RWPE1 (cell line): ENCODE measurements at regions not wholly inside any gene's neighbourhood (a gene's known extent, or its start where the extent isn't known, plus 50 kb on each side); places are given as distances from the start of the nearest gene placed in this dataset.

Experiments
- CTCF ChIA-PET: fragments of 350-600 bp; sonication (Branson Sonifier 250); formaldehyde crosslinking; extraction: SDS; loops from one replicate; lab custom pipeline; 2021; lab: Yijun Ruan, JAX
- POLR2A ChIA-PET: fragments of 400-600 bp; formaldehyde crosslinking; extraction: SDS; loops from one replicate; lab custom pipeline; 2020; ENCODE audit warnings: antibody characterized with exemption; ENCODE audit not compliant: low non-redundant PET; lab: Yijun Ruan, JAX
- DNase-seq: peaks from one replicate; pipeline ENCODE4 v3.0.0; 2012; ENCODE audit warnings: low spot score
- H3K27ac ChIP-seq: fragments of 450-650 bp; 2 replicates; pipeline ENCODE4 v1.5.1; 2017
- CTCF ChIP-seq: fragments of 450-650 bp; conservative IDR thresholded peaks from 2 replicates; pipeline ENCODE4 v1.5.1; 2017; ENCODE audit warnings: low read depth, mild to moderate bottlenecking

- POLR2A ChIA-PET = no interaction called here
- no peak for TF ChIP-seq CTCF
- H3K27ac ChIP-seq = no peak overlapping the region
- CTCF ChIA-PET = no interaction called here
- DNase-seq = no peak
Observed at GRCh38 chr15:69809421-69809820, 288.3 kb downstream of the TLE3 start.

GRCh38 chr15:69810431-69811354, 287.0 kb downstream of the TLE3 start:
- POLR2A ChIA-PET = no interaction called here
- no peak for TF ChIP-seq CTCF
- H3K27ac ChIP-seq = no peak overlapping the region
- no peak for DNase-seq
- CTCF ChIA-PET = no interaction called here

GRCh38 chr15:69812861-69813261, 284.9 kb downstream of the TLE3 start:
- ChIA-PET CTCF (interaction anchor here (0.8 kb wide), 1 partner anchor 751 kb away, joined by 3 read pairs; no protein-coding TSS in a partner anchor), POLR2A (no interaction called here)
- DNase-seq = no peak
- TF ChIP-seq CTCF = no peak
- no peak overlapping the region for H3K27ac ChIP-seq

GRCh38 chr15:69813881-69814280, 283.8 kb downstream of the TLE3 start:
- CTCF ChIA-PET = no interaction called here
- TF ChIP-seq CTCF = no peak
- POLR2A ChIA-PET = no interaction called here

GRCh38 chr15:69814932-69815331, 282.8 kb downstream of the TLE3 start:
- TF ChIP-seq CTCF = no peak
- no peak overlapping the region for H3K27ac ChIP-seq
- ChIA-PET POLR2A (interaction anchor here (0.5 kb wide), 1 partner anchor 14 kb away, joined by 4 read pairs; no protein-coding TSS in a partner anchor), CTCF (interaction anchor here (0.6 kb wide), 1 partner anchor 11 kb away, joined by 3 read pairs; no protein-coding TSS in a partner anchor)
- DNase-seq = no peak

More at GRCh38 chr15:69813881-69814280, 283.8 kb downstream of the TLE3 start:
- H3K27ac ChIP-seq = no peak overlapping the region
- DNase-seq = no peak

- no peak for TF ChIP-seq CTCF
- CTCF ChIA-PET = no interaction called here
- H3K27ac ChIP-seq = no peak overlapping the region
- no peak for DNase-seq
- POLR2A ChIA-PET = no interaction called here
Observed at GRCh38 chr15:69815793-69816192, 281.9 kb downstream of the TLE3 start.
